PC-3 (cell line): ENCODE measurements at regions not wholly inside any gene's neighbourhood (a gene's known extent, or its start where the extent isn't known, plus 50 kb on each side); places are given as distances from the start of the nearest gene placed in this dataset.

ENCODE experiments used
- ATAC-seq: fragments of 200-7000 bp; cut with Tn5 transposase; 2 replicates; pipeline ENCODE4 v1.9.1; 2020; ENCODE audit warnings: mild to moderate bottlenecking, moderate library complexity
- BruUV-seq: library from RNA; stranded (reverse); fragments of 400-500 nt; replicated peaks from 2 replicates; lab custom pipeline; 2021; lab: Mats Ljungman, UMichigan
- CTCF ChIA-PET: fragments of 300-600 bp; sonication (Branson Sonifier 250); formaldehyde crosslinking; loops from one replicate; lab custom pipeline; 2022; ENCODE audit warnings: antibody characterized with exemption; lab: Charles Lee
- POLR2A ChIA-PET: fragments of 300-600 bp; sonication (Branson Sonifier 250); formaldehyde crosslinking; loops from one replicate; lab custom pipeline; 2022; ENCODE audit warnings: antibody characterized with exemption; ENCODE audit not compliant: unreplicated experiment; lab: Charles Lee
- DNase-seq: peaks from one replicate; pipeline ENCODE4 v3.0.0-alpha.2; 2015
- H2AFZ ChIP-seq: fragments of 300-600 bp; sonication (generic); 2 replicates; pipeline ENCODE4 v1.6.0; 2016; ENCODE audit warnings: antibody characterized with exemption, low read length
- H3F3A ChIP-seq: fragments of 300-600 bp; sonication (generic); one replicate; pipeline ENCODE4 v1.6.0; 2017; ENCODE audit warnings: antibody characterized with exemption, low read length, control low read depth, mild to moderate bottlenecking; ENCODE audit not compliant: unreplicated experiment
- H3K27ac ChIP-seq: fragments of 300-600 bp; sonication (generic); 2 replicates; pipeline ENCODE4 v1.5.1; 2016; ENCODE audit warnings: mild to moderate bottlenecking, low read length
- H3K27me3 ChIP-seq: fragments of 300-600 bp; sonication (generic); 2 replicates; pipeline ENCODE4 v1.6.1; 2016; ENCODE audit warnings: low read length, mixed read lengths
- H3K36me3 ChIP-seq: fragments of 300-600 bp; sonication (generic); 2 replicates; pipeline ENCODE4 v1.6.1; 2016; ENCODE audit warnings: low read depth, mixed run types, low read length, mixed read lengths
- H3K4me1 ChIP-seq: fragments of 300-600 bp; sonication (generic); 2 replicates; pipeline ENCODE4 v1.5.1; 2016; ENCODE audit warnings: low read length; ENCODE audit not compliant: insufficient read depth
- H3K4me2 ChIP-seq: fragments of 300-600 bp; sonication (generic); 2 replicates; pipeline ENCODE4 v1.6.0; 2016; ENCODE audit warnings: low read length
- H3K4me3 ChIP-seq: fragments of 300-600 bp; sonication (generic); 2 replicates; pipeline ENCODE4 v1.5.1; 2016; ENCODE audit warnings: mild to moderate bottlenecking, low read length, mixed read lengths
- H3K79me2 ChIP-seq: fragments of 300-600 bp; sonication (generic); 2 replicates; pipeline ENCODE4 v1.6.1; 2017; ENCODE audit warnings: low read length, mixed read lengths
- H3K9ac ChIP-seq: fragments of 300-600 bp; sonication (generic); 2 replicates; pipeline ENCODE4 v1.6.0; 2016; ENCODE audit warnings: mild to moderate bottlenecking, low read length
- H3K9me2 ChIP-seq: fragments of 300-600 bp; sonication (generic); replicated peaks from 2 replicates; pipeline ENCODE4 v1.6.1; 2016; ENCODE audit warnings: mixed run types, low read length, mixed read lengths
- H3K9me3 ChIP-seq: fragments of 300-600 bp; sonication (generic); 2 replicates; pipeline ENCODE4 v1.6.1; 2016; ENCODE audit warnings: low read length, mixed read lengths
- H4K20me1 ChIP-seq: fragments of 300-600 bp; sonication (generic); 2 replicates; pipeline ENCODE4 v1.6.1; 2016; ENCODE audit warnings: low read length, mixed read lengths
- CTCF ChIP-seq: fragments of 300-600 bp; sonication (generic); conservative IDR thresholded peaks from 2 replicates; pipeline ENCODE4 v1.5.1; 2017; ENCODE audit warnings: antibody characterized with exemption, low read depth, mild to moderate bottlenecking, low read length
- EZH2 ChIP-seq: fragments of 300-600 bp; sonication (generic); IDR thresholded peaks from one replicate; pipeline ENCODE4 v1.6.1; 2017; ENCODE audit warnings: antibody characterized with exemption, mild to moderate bottlenecking, low read length; ENCODE audit not compliant: unreplicated experiment
- EZH2phosphoT487 ChIP-seq: fragments of 300-600 bp; sonication (generic); IDR thresholded peaks from 2 replicates; pipeline ENCODE4 v1.6.1; 2018; ENCODE audit warnings: mild to moderate bottlenecking, antibody characterized with exemption, low read length, borderline replicate concordance
- intact Hi-C: fragments of 100-400 bp; cut with micrococcal nuclease; formaldehyde crosslinking; loops from 2 replicates; pipeline ENCODE4 v1.9.0; 2023

GRCh38 chr3:18098960-18099587, 326.1 kb downstream of the SATB1 start:
- TF ChIP-seq EZH2 (no peak), EZH2phosphoT487 (no peak), CTCF (no peak)
- Histone ChIP-seq H3F3A (peaks cover 16% of the 10 kb centered on the region), H3K36me3 (peaks cover 8% of the 10 kb centered on the region; the same call in 1 of the 2 replicates), H3K79me2 (no peaks in the 10 kb centered on the region), H3K9me2 (no peaks in the 10 kb centered on the region), H3K4me1 (peaks cover 43% of the 10 kb centered on the region), H4K20me1 (no peaks in the 10 kb centered on the region), H3K4me3 (peak overlapping the region; percentile 41; the same call in 1 of the 2 replicates), H3K9ac (peak overlapping the region; percentile 92), H3K9me3 (no peaks in the 10 kb centered on the region), H2AFZ (peak overlapping the region; percentile 79), H3K27ac (peak overlapping the region; percentile 99), H3K27me3 (no peaks in the 10 kb centered on the region), H3K4me2 (peak overlapping the region; percentile 77)
- no TSS peak for BruUV-seq
- ATAC-seq, result peak; percentile 83
- DNase-seq, result peak; percentile 99
- CTCF ChIA-PET, result interaction anchor here (0.6 to 1.3 kb wide), 2 partner anchors 196 to 205 kb away, joined by 3 to 4 read pairs; no protein-coding TSS in a partner anchor
- intact Hi-C loops, result loop anchor here (1.0 to 10.0 kb wide), 8 partner anchors 25 to 354 kb away; partner anchors contain the start of gene TBC1D5
- POLR2A ChIA-PET, result interaction anchor here (0.6 kb wide), 1 partner anchor 289 kb away, joined by 6 read pairs; no protein-coding TSS in a partner anchor

- no peaks in the 10 kb centered on the region for H3K79me2 ChIP-seq
- H3F3A ChIP-seq, result peaks cover 16% of the 10 kb centered on the region
- no peak for DNase-seq
- intact Hi-C loops, result loop anchor here (2.0 to 10.0 kb wide), 6 partner anchors 79 to 353 kb away; partner anchors contain the start of gene TBC1D5
- no TSS peak for BruUV-seq
- H3K27me3 ChIP-seq, result no peaks in the 10 kb centered on the region
- H3K36me3 ChIP-seq, result peaks cover 8% of the 10 kb centered on the region; the same call in 1 of the 2 replicates
- H3K9me2 ChIP-seq, result no peaks in the 10 kb centered on the region
- H3K4me2 ChIP-seq, result no peak overlapping the region
- H2AFZ ChIP-seq, result no peak overlapping the region
- ChIA-PET POLR2A (no interaction called here), CTCF (no interaction called here)
- ATAC-seq, result no peak
- H3K9me3 ChIP-seq, result no peaks in the 10 kb centered on the region
- no peak for TF ChIP-seq EZH2
- TF ChIP-seq EZH2phosphoT487, result no peak
- TF ChIP-seq CTCF, result no peak
- H3K27ac ChIP-seq, result peak overlapping the region; percentile 99
- H4K20me1 ChIP-seq, result no peaks in the 10 kb centered on the region
- H3K4me3 ChIP-seq, result no peak overlapping the region
- no peak overlapping the region for H3K9ac ChIP-seq
- H3K4me1 ChIP-seq, result peaks cover 38% of the 10 kb centered on the region
Observed at GRCh38 chr3:18097989-18098388, 327.1 kb downstream of the SATB1 start.

GRCh38 chr3:18097473-18097872, 327.7 kb downstream of the SATB1 start:
- no peaks in the 10 kb centered on the region for H3K9me2 ChIP-seq
- intact Hi-C loops, result loop anchor here (5.0 to 10.0 kb wide), 3 partner anchors 115 to 353 kb away; partner anchors contain the start of gene TBC1D5
- no peak overlapping the region; the same call in 1 of the 2 replicates for H3K4me3 ChIP-seq

More at GRCh38 chr3:18097473-18097872, 327.7 kb downstream of the SATB1 start:
- no peak overlapping the region for H3K4me2 ChIP-seq
- peaks cover 43% of the 10 kb centered on the region for H3K4me1 ChIP-seq
- no peaks in the 10 kb centered on the region for H3K27me3 ChIP-seq
- H4K20me1 ChIP-seq, result no peaks in the 10 kb centered on the region
- no peak for ATAC-seq
- H2AFZ ChIP-seq, result no peak overlapping the region
- no peak overlapping the region for H3K9ac ChIP-seq
- BruUV-seq, result no TSS peak
- no peaks in the 10 kb centered on the region for H3K79me2 ChIP-seq
- ChIA-PET POLR2A (no interaction called here), CTCF (no interaction called here)
- TF ChIP-seq EZH2 (no peak), EZH2phosphoT487 (no peak), CTCF (no peak)
- peaks cover 8% of the 10 kb centered on the region; the same call in 1 of the 2 replicates for H3K36me3 ChIP-seq
- peaks cover 16% of the 10 kb centered on the region for H3F3A ChIP-seq
- DNase-seq, result no peak
- no peaks in the 10 kb centered on the region for H3K9me3 ChIP-seq
- H3K27ac ChIP-seq, result peak overlapping the region; percentile 99
